SK-N-SH (cell line): ENCODE measurements at regions not wholly inside any gene's neighbourhood (a gene's known extent, or its start where the extent isn't known, plus 50 kb on each side); places are given as distances from the start of the nearest gene placed in this dataset.

Experiments
- CTCF ChIA-PET: fragments of 300-600, 350-600 bp; formaldehyde crosslinking; extraction: SDS; loops from one replicate; lab custom pipeline; 2021; lab: Yijun Ruan, JAX
- POLR2A ChIA-PET: fragments of 350-600 bp; sonication (Branson Sonifier 250); formaldehyde crosslinking; extraction: SDS; loops from one replicate; lab custom pipeline; 2020; ENCODE audit warnings: antibody characterized with exemption, inconsistent platforms; lab: Yijun Ruan, JAX
- DNase-seq: peaks from one replicate; pipeline ENCODE4 v3.0.0; 2012
- H2AFZ ChIP-seq: fragments of 200-600 bp; sonication (generic); 2 replicates; pipeline ENCODE4 v1.8.1; 2016; ENCODE audit warnings: antibody characterized with exemption, mild to moderate bottlenecking, low read depth
- H3F3A ChIP-seq: fragments of 200-600 bp; sonication (generic); replicated peaks from 2 replicates; pipeline ENCODE3; 2016; ENCODE audit warnings: antibody characterized with exemption, mild to moderate bottlenecking; ENCODE audit not compliant: insufficient read depth
- H3K27ac ChIP-seq, 2 experiments: fragments of 200-500 bp in 1 of 2; fragments of 200-600 bp in 1 of 2; sonication (Bioruptor generic) in 1 of 2; sonication (generic), shearing (Covaris generic) in 1 of 2; 2 replicates each; pipeline versions ENCODE4 v1.5.1 to v1.6.1; 2014 to 2016; ENCODE audit warnings: low read depth in 2 of 2, inconsistent platforms in 1 of 2, low read length in 1 of 2, mild to moderate bottlenecking in 1 of 2, mixed read lengths in 1 of 2
- H3K27me3 ChIP-seq: fragments of 200-600 bp; sonication (generic), shearing (Covaris generic); 2 replicates; pipeline ENCODE4 v1.6.1; 2016; ENCODE audit warnings: mixed run types; ENCODE audit not compliant: insufficient read depth
- H3K36me3 ChIP-seq, 2 experiments: fragments of 200-500 bp in 1 of 2; fragments of 200-600 bp in 1 of 2; sonication (Bioruptor generic) in 1 of 2; sonication (generic) in 1 of 2; replicated peaks in 1 of 2; 2 replicates each; pipeline versions ENCODE3 to v1.5.1; 2014 to 2016; ENCODE audit warnings: low read length in 1 of 2, mild to moderate bottlenecking in 1 of 2; ENCODE audit not compliant: insufficient read depth in 2 of 2, control insufficient read depth in 1 of 2
- H3K4me1 ChIP-seq, 2 experiments: fragments of 200-500 bp in 1 of 2; fragments of 200-600 bp in 1 of 2; sonication (Bioruptor generic) in 1 of 2; sonication (generic), shearing (Covaris generic) in 1 of 2; 2 replicates each; pipeline versions ENCODE4 v1.5.1 to v1.6.1; 2014 to 2016; ENCODE audit warnings: low read depth in 1 of 2, low read length in 1 of 2, mixed run types in 1 of 2; ENCODE audit not compliant: insufficient read depth in 2 of 2, control insufficient read depth in 1 of 2
- H3K4me2 ChIP-seq: fragments of 200-600 bp; sonication (generic), shearing (Covaris generic); 2 replicates; pipeline ENCODE4 v1.6.1; 2017; ENCODE audit warnings: mixed run types
- H3K4me3 ChIP-seq, 2 experiments: fragments of 200-500 bp in 1 of 2; fragments of 200-600 bp in 1 of 2; sonication (Bioruptor generic) in 1 of 2; sonication (generic), shearing (Covaris generic) in 1 of 2; 2 replicates each; pipeline versions ENCODE4 v1.5.1 to v1.8.1; 2014 to 2016; ENCODE audit warnings: low read depth in 2 of 2, inconsistent platforms in 1 of 2, low read length in 1 of 2, mild to moderate bottlenecking in 1 of 2, mixed read lengths in 1 of 2, moderate library complexity in 1 of 2
- H3K79me2 ChIP-seq: fragments of 200-600 bp; sonication (generic); 2 replicates; pipeline ENCODE4 v1.8.1; 2017; ENCODE audit warnings: mild to moderate bottlenecking; ENCODE audit not compliant: insufficient read depth
- H3K9ac ChIP-seq: fragments of 200-600 bp; sonication (generic); 2 replicates; pipeline ENCODE4 v1.6.1; 2017; ENCODE audit warnings: mixed run types
- H3K9me2 ChIP-seq: fragments of 200-600 bp; sonication (generic); 2 replicates; pipeline ENCODE4 v1.6.1; 2017; ENCODE audit warnings: mixed run types
- H3K9me3 ChIP-seq: fragments of 200-600 bp; sonication (generic); 2 replicates; pipeline ENCODE4 v1.6.1; 2017; ENCODE audit warnings: mixed run types, mild to moderate bottlenecking, moderate library complexity
- H4K20me1 ChIP-seq: fragments of 200-600 bp; sonication (generic); 2 replicates; pipeline ENCODE4 v1.6.1; 2017; ENCODE audit warnings: mild to moderate bottlenecking, mixed run types; ENCODE audit not compliant: insufficient read depth
- CTCF ChIP-seq: fragments of 200-600 bp; sonication (generic); IDR thresholded peaks from 2 replicates; pipeline ENCODE4 v1.6.1; 2017; ENCODE audit warnings: antibody characterized with exemption, mild to moderate bottlenecking, moderate library complexity
- FOXM1 ChIP-seq: IDR thresholded peaks from 2 replicates; pipeline ENCODE4 v1.4.0; 2012; ENCODE audit warnings: low read depth, mild to moderate bottlenecking
- GATA2 ChIP-seq: sonication (generic); formaldehyde crosslinking; IDR thresholded peaks from 2 replicates; pipeline ENCODE4 v1.5.0; 2020; ENCODE audit warnings: mild to moderate bottlenecking, missing genetic modification reagents
- MAX ChIP-seq: IDR thresholded peaks from 2 replicates; pipeline ENCODE4 v1.4.0; 2012; ENCODE audit warnings: low read depth
- NRF1 ChIP-seq: IDR thresholded peaks from 2 replicates; pipeline ENCODE4 v1.6.1; 2012; ENCODE audit warnings: low read depth, mild to moderate bottlenecking, low read length
- POLR2AphosphoS5 ChIP-seq: IDR thresholded peaks from 2 replicates; pipeline ENCODE4 v1.6.1; 2012; ENCODE audit warnings: low read depth, low read length
- RFX5 ChIP-seq: IDR thresholded peaks from 2 replicates; pipeline ENCODE4 v1.6.1; 2012; ENCODE audit warnings: mild to moderate bottlenecking, improper control_type of control experiment, low read length
- RXRA ChIP-seq: IDR thresholded peaks from 2 replicates; pipeline ENCODE4 v1.4.0; 2012; ENCODE audit warnings: low read depth, mild to moderate bottlenecking, borderline replicate concordance
- SMC3 ChIP-seq: IDR thresholded peaks from 2 replicates; pipeline ENCODE4 v1.6.1; 2012; ENCODE audit warnings: low read depth, low read length, improper control_type of control experiment
- TCF12 ChIP-seq: IDR thresholded peaks from 2 replicates; pipeline ENCODE4 v1.4.0; 2012
- TEAD4 ChIP-seq: IDR thresholded peaks from 2 replicates; pipeline ENCODE4 v1.4.0; 2012; ENCODE audit warnings: mild to moderate bottlenecking, borderline replicate concordance; ENCODE audit not compliant: insufficient read depth
- USF1 ChIP-seq: IDR thresholded peaks from 2 replicates; pipeline ENCODE4 v1.4.0; 2012; ENCODE audit warnings: low read depth, borderline replicate concordance
- WGBS: methylation state at CpG from one replicate; pipeline ENCODE4 v1.1.6; 2017; ENCODE audit warnings: low lambda C conversion rate; 5-methylcytosine and 5-hydroxymethylcytosine counted together
- TF ChIP-seq, protein P1 (sequence below): IDR thresholded peaks from 2 replicates; pipeline ENCODE4 v1.6.1; 2012; ENCODE audit warnings: mild to moderate bottlenecking, low read depth, low read length, moderate library complexity
- TF ChIP-seq, protein P2 (sequence below): IDR thresholded peaks from 2 replicates; pipeline ENCODE4; 2012

DNA sequence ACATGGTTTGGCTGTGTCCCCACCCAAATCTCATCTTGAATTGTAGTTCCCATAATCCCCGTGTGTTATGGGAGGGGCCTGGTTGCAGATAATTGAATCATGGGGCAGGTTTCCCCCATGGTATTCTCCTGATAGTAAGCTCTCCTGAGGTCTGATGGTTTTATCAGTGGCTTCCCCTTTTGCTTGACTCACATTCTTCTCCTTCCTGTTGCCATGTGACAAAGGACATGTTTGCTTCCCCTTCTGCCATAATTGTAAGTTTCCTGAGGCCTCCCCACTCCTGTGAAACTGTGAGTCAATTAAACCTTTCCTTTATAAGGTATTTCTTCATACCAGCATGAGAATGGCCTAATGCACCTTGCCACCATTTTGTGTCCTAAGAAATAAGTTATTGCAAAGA is 415.0 kb downstream of the COL11A1 start:
- ChIA-PET POLR2A (no interaction called here), CTCF (no interaction called here)
- H3K36me3 ChIP-seq = no peaks in the 10 kb centered on the region
- no peak overlapping the region for H3K4me3 ChIP-seq
- H3K4me2 ChIP-seq = no peak overlapping the region
- H3F3A ChIP-seq = no peaks in the 10 kb centered on the region
- DNase-seq = no peak
- no peaks in the 10 kb centered on the region for H4K20me1 ChIP-seq
- H3K27ac ChIP-seq = no peak overlapping the region
- TF ChIP-seq MAX (no peak), GATA2 (CRISPR knock-in tag) (no peak), FOXM1 (no peak), RFX5 (no peak)
- TF ChIP-seq, protein P1, sequence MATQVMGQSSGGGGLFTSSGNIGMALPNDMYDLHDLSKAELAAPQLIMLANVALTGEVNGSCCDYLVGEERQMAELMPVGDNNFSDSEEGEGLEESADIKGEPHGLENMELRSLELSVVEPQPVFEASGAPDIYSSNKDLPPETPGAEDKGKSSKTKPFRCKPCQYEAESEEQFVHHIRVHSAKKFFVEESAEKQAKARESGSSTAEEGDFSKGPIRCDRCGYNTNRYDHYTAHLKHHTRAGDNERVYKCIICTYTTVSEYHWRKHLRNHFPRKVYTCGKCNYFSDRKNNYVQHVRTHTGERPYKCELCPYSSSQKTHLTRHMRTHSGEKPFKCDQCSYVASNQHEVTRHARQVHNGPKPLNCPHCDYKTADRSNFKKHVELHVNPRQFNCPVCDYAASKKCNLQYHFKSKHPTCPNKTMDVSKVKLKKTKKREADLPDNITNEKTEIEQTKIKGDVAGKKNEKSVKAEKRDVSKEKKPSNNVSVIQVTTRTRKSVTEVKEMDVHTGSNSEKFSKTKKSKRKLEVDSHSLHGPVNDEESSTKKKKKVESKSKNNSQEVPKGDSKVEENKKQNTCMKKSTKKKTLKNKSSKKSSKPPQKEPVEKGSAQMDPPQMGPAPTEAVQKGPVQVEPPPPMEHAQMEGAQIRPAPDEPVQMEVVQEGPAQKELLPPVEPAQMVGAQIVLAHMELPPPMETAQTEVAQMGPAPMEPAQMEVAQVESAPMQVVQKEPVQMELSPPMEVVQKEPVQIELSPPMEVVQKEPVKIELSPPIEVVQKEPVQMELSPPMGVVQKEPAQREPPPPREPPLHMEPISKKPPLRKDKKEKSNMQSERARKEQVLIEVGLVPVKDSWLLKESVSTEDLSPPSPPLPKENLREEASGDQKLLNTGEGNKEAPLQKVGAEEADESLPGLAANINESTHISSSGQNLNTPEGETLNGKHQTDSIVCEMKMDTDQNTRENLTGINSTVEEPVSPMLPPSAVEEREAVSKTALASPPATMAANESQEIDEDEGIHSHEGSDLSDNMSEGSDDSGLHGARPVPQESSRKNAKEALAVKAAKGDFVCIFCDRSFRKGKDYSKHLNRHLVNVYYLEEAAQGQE = no peak
- H3K4me1 ChIP-seq = no peaks in the 10 kb centered on the region; a peak in 1 of 4 replicates
- no peaks in the 10 kb centered on the region for H3K27me3 ChIP-seq
- no peaks in the 10 kb centered on the region for H3K9me3 ChIP-seq
- 54% methylated on average over 1 of the region's 1 CpG for WGBS
- H3K9me2 ChIP-seq = no peaks in the 10 kb centered on the region
- H2AFZ ChIP-seq = no peak overlapping the region
- no peak overlapping the region for H3K9ac ChIP-seq
- no peaks in the 10 kb centered on the region for H3K79me2 ChIP-seq

GRCh38 chr1:102691592-102692090 is 416.7 kb downstream of the COL11A1 start:
- no peaks in the 10 kb centered on the region for H3K79me2 ChIP-seq
- 4% methylated on average over 1 of the region's 1 CpG for WGBS
- POLR2A ChIA-PET = no interaction called here
- no peaks in the 10 kb centered on the region for H3K9me2 ChIP-seq
- no peak overlapping the region for H3K9ac ChIP-seq
- no peak overlapping the region for H3K27ac ChIP-seq
- no peak overlapping the region for H3K4me3 ChIP-seq
- no peaks in the 10 kb centered on the region for H3F3A ChIP-seq
- no peaks in the 10 kb centered on the region for H3K36me3 ChIP-seq
- DNase-seq = no peak
- TF ChIP-seq RXRA (no peak), POLR2AphosphoS5 (no peak), USF1 (no peak), CTCF (no peak), NRF1 (no peak), RFX5 (no peak), TEAD4 (no peak), TCF12 (no peak), SMC3 (no peak)
- TF ChIP-seq, protein P2, sequence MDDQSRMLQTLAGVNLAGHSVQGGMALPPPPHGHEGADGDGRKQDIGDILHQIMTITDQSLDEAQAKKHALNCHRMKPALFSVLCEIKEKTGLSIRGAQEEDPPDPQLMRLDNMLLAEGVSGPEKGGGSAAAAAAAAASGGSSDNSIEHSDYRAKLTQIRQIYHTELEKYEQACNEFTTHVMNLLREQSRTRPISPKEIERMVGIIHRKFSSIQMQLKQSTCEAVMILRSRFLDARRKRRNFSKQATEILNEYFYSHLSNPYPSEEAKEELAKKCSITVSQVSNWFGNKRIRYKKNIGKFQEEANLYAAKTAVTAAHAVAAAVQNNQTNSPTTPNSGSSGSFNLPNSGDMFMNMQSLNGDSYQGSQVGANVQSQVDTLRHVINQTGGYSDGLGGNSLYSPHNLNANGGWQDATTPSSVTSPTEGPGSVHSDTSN = no peak
- no peak overlapping the region for H3K4me2 ChIP-seq
- H3K4me1 ChIP-seq = no peaks in the 10 kb centered on the region; a peak in 1 of 4 replicates
- CTCF ChIA-PET = no interaction called here
- H2AFZ ChIP-seq = no peak overlapping the region
- no peaks in the 10 kb centered on the region for H3K9me3 ChIP-seq
- no peaks in the 10 kb centered on the region for H4K20me1 ChIP-seq
- no peaks in the 10 kb centered on the region for H3K27me3 ChIP-seq
